ENCODE measurements at regions not wholly inside any gene's neighbourhood (a gene's known extent, or its start where the extent isn't known, plus 50 kb on each side); places are given as distances from the start of the nearest gene placed in this dataset.

DNA sequence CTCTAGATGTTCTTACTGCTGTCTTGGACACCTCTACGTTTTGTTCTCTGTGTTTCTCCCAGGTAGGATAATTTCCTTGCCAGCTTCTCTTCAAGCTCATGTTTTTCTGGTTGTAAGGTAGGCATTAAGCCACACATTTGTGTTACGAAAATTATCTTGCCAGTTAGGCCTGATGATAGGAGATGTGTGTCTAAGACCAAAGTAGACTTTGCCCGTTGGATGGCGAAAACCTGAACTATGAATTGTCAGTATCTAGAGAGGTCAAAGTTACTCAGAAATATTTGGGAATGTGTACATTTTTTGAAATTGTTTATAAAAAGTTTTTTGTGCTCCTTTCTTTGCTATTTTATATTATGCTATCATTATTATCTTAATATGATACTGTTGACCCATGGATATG is 72.8 kb downstream of the FHIP1A start:
- TF ChIP-seq, protein P1, sequence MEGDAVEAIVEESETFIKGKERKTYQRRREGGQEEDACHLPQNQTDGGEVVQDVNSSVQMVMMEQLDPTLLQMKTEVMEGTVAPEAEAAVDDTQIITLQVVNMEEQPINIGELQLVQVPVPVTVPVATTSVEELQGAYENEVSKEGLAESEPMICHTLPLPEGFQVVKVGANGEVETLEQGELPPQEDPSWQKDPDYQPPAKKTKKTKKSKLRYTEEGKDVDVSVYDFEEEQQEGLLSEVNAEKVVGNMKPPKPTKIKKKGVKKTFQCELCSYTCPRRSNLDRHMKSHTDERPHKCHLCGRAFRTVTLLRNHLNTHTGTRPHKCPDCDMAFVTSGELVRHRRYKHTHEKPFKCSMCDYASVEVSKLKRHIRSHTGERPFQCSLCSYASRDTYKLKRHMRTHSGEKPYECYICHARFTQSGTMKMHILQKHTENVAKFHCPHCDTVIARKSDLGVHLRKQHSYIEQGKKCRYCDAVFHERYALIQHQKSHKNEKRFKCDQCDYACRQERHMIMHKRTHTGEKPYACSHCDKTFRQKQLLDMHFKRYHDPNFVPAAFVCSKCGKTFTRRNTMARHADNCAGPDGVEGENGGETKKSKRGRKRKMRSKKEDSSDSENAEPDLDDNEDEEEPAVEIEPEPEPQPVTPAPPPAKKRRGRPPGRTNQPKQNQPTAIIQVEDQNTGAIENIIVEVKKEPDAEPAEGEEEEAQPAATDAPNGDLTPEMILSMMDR (conservative IDR thresholded peaks at IDR 0.05), result no peak
- H3K36me3 Mint-ChIP-seq (ENCODE audit: low read depth), result no peaks in the 10 kb centered on the region

DNA sequence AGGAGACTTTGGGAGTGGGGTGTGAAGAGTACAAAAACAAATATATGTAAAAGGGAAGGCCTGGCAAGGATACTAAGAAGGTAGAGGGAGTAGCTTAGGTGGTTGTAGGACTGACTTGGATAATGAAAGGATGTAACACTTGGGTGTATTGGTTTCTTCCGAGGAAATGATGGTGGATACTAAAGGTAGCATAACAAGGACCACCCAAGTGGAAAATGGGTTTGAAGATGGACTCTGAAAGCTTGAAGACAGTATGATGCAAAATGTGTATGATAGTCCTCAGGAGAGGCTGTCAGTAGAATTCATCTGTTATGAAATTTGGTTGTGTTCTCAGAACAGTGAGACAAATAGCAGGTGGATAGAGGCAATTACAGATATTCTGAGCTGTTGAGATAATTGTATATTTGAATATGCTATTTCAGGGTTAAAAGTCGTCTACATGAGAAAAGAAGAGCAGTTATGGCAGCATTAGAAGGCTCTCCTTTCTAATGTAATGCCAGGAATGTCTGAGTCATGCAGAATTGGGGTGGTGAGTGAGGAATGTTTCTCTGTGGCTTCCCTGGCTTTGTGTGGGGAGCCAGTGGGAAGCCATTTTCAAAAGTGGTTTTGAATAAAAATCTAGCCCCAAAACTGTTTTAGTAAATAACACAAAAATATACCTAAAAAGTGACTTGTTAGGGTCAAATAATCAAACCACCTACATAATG is 75.6 kb downstream of the FHIP1A start:
- Mint-ChIP-seq H3K4me1 (no peaks in the 10 kb centered on the region), H3K9me3 (no peaks in the 10 kb centered on the region), H3K27ac (ENCODE audit: unreplicated experiment) (no peak overlapping the region), H3K36me3 (ENCODE audit: low read depth) (no peaks in the 10 kb centered on the region), H3K4me3 (no peak overlapping the region), H3K27me3 (ENCODE audit: low read depth) (peaks cover 6% of the 10 kb centered on the region)
- TF ChIP-seq, protein P1 (conservative IDR thresholded peaks at IDR 0.05), result no peak
- no peak for DNase-seq (ENCODE audit: low read depth, low spot score)

More for the DNA sequence above, 72.8 kb downstream of the FHIP1A start:
- H3K4me3 Mint-ChIP-seq, result no peak overlapping the region
- H3K27me3 Mint-ChIP-seq (ENCODE audit: low read depth), result peaks cover 8% of the 10 kb centered on the region
- H3K4me1 Mint-ChIP-seq, result no peaks in the 10 kb centered on the region
- no peak for DNase-seq (ENCODE audit: low read depth, low spot score)
- no peaks in the 10 kb centered on the region for H3K9me3 Mint-ChIP-seq
- no peak overlapping the region for H3K27ac Mint-ChIP-seq (ENCODE audit: unreplicated experiment)

DNA sequence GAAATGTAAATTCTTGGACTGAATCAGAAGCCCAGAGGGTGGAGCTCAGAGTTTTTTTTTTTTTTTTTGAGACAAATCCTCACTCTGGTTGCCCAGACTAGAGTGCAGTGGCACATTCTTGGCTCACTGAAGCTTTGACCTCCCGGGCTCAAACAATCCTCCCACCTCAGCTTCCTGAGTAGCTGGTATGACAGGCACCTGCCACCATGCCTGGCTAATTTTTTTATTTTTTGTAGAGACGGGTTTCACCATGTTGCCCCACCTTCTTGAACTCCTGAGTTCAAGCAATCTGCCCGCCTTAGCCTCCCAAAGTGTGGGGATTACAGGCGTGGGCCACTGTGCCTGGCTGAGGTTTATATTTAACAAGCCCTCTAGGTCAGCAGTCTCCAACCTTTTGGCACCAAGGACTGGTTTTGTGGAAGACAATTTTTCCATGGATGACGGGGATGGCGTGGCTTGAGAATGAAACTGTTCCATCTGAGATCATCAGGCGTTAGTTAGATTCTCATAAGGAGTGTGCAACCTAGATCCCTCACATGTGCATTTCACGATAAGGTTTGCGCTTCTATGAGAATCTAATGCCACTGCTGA is 76.7 kb downstream of the FHIP1A start:
- Mint-ChIP-seq H3K9me3 (no peaks in the 10 kb centered on the region), H3K27ac (ENCODE audit: unreplicated experiment) (no peak overlapping the region), H3K36me3 (ENCODE audit: low read depth) (no peaks in the 10 kb centered on the region), H3K4me1 (no peaks in the 10 kb centered on the region), H3K4me3 (no peak overlapping the region), H3K27me3 (ENCODE audit: low read depth) (peaks cover 4% of the 10 kb centered on the region)
- TF ChIP-seq, protein P1 (conservative IDR thresholded peaks at IDR 0.05), result no peak
- DNase-seq (ENCODE audit: low read depth, low spot score), result no peak

DNA sequence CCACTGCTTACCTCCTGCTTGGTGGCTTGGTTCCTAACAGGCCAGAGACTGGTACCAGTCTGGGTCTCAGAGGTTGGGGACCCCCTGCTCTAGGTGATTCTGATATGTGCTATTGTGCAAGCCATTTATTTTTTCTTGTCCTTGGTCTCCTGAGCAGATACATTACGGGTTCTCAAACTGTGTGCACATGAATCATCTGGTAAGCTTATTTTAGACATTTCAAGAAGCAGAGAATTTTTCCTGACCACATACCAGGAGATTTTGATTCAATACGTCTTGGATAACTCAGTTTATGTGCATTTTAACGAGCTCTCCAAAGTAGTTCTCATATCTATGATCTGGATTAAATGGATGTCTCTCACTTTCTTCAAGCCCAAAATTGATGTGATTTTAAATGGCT is 77.2 kb downstream of the FHIP1A start:
- no peaks in the 10 kb centered on the region for H3K4me1 Mint-ChIP-seq
- peaks cover 4% of the 10 kb centered on the region for H3K27me3 Mint-ChIP-seq (ENCODE audit: low read depth)
- DNase-seq (ENCODE audit: low read depth, low spot score), result no peak
- no peaks in the 10 kb centered on the region for H3K36me3 Mint-ChIP-seq (ENCODE audit: low read depth)
- peaks cover 3% of the 10 kb centered on the region for H3K9me3 Mint-ChIP-seq
- TF ChIP-seq, protein P1 (conservative IDR thresholded peaks at IDR 0.05), result no peak
- H3K27ac Mint-ChIP-seq (ENCODE audit: unreplicated experiment), result no peak overlapping the region
- no peak overlapping the region for H3K4me3 Mint-ChIP-seq

DNA sequence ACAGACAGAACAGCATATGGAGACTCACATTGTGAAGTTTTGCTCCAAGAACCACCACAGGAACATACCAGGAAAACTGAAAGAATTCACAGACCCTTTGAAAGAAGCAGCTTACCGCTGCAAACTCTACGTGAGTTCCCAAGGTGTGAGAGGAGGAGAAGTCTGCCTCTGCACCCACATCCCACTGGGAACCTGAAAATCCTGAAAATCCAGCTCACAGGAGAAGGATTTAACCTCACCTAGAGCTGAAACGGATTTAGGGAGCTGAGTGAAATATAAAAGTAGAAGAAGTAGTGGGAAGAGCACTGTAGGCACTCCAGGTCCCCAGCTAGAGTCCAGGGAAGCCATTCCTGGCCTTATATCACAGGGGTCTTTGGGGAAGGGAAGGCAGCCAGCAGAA is 80.0 kb downstream of the FHIP1A start:
- H3K4me1 Mint-ChIP-seq, result no peaks in the 10 kb centered on the region
- H3K27ac Mint-ChIP-seq (ENCODE audit: unreplicated experiment), result no peak overlapping the region
- H3K36me3 Mint-ChIP-seq (ENCODE audit: low read depth), result peaks cover 2% of the 10 kb centered on the region

More for the DNA sequence above, 80.0 kb downstream of the FHIP1A start:
- DNase-seq (ENCODE audit: low read depth, low spot score), result no peak
- H3K27me3 Mint-ChIP-seq (ENCODE audit: low read depth), result peaks cover 4% of the 10 kb centered on the region
- TF ChIP-seq, protein P1 (conservative IDR thresholded peaks at IDR 0.05), result no peak
- H3K4me3 Mint-ChIP-seq, result no peak overlapping the region
- H3K9me3 Mint-ChIP-seq, result peaks cover 13% of the 10 kb centered on the region

All from neural crest cell (in vitro differentiated cells).